Daoy (cell line): ENCODE measurements at regions not wholly inside any gene's neighbourhood (a gene's known extent, or its start where the extent isn't known, plus 50 kb on each side); places are given as distances from the start of the nearest gene placed in this dataset.
"Not testable (repeated sequence)": the region's sequence is repeated elsewhere in the genome, so short reads cannot be mapped to it uniquely, and the experiment has no call there.

Source experiments
- DNase-seq: peaks from one replicate; pipeline ENCODE4 v3.0.0-alpha.2; 2015; ENCODE audit warnings: low read depth

DNA sequence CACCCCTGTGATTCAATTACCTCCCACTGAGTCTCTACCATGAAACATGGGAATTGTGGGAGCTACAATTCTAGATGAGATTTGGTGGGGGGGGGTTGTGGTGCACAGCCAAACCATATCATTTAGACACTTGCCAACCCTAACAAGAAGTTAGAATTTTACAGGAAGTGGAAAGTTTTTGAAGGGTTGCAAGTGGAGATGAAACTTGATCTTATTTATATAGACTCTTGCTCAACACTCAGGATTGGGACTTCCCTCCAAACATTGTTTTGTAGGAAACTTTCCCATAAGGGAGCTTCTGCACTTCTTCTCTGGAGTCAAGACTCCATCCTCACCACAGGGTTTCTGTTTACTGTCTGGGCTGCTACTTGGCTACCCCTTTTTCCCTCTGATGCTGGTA, 266.7 kb upstream of the CDH11 start:
- peak; percentile 17 for DNase-seq

DNA sequence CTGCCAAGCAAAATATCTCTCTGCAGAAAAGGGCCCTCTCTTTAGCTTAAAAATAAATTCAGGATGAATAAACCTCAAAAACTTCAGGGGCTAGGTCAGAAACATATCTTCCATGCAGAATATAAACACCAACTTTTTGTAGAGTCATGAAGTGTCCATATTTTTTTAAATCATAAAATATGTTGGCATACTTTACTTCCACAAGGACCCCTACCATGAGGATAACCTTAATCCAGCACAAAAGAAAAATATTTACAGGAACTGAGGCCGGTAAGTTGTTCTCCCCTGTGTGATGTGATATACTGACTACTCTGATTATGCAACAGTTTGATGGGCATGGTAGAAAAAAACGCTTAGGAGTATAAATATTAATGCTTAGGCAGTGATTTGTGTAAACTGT, 264.8 kb upstream of the CDH11 start:
- no peak for DNase-seq

DNA sequence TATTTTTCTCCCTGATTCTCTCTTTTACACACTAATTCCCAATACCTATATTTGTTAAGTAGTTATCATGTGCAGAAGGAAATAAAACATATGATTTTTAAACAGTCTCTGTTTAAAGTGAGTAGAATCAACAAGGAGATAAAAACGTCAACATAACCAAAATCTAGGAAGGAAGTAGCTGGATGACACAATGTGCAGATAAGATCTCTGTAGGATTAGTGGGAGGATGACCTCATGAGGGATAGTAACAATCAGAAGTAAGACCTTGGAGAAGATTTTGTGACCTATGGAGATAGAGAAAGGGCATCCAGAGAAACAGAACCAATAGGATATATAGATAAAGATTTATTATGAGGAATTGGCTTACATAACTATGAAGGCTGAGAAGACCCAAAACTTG, 262.6 kb upstream of the CDH11 start:
- DNase-seq = no peak

DNA sequence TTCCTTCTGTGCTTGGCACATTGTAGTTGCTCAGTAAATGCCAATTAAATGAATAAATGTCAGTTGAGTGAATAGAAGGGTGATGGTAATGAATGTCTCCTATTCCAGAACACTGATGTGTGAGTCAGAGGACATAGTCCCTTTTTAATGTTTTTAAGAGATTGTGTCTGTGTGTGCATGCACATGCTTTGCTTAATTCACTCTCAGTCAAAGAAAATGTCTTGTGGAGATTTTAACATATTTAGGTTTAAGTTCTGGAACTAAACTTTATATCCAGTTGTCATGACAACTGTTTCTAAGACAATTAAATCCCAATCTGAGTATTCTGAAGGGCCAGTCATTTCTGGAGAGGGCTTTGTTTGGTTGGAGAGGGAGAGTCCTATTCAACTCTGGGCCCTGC, 255.3 kb upstream of the CDH11 start:
- no peak for DNase-seq

DNA sequence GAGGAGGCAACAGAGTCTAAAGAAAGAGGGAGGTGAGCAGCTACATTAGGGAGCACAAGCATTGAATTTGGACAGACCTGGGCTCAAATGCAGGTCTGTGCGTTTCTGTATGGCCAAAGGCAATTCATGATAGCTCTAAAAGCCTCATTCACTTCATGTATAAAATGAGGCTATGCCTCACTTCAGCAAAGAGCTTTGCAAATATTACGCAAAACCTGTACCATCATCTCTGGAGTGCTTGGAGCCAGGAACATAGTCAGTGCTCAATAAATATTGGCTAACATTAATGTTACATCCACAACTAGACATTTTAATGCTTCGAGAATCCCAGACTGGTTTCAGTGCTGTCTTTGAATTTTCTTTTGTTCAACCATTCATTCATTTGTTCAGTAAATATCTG, 254.7 kb upstream of the CDH11 start:
- no peak for DNase-seq

DNA sequence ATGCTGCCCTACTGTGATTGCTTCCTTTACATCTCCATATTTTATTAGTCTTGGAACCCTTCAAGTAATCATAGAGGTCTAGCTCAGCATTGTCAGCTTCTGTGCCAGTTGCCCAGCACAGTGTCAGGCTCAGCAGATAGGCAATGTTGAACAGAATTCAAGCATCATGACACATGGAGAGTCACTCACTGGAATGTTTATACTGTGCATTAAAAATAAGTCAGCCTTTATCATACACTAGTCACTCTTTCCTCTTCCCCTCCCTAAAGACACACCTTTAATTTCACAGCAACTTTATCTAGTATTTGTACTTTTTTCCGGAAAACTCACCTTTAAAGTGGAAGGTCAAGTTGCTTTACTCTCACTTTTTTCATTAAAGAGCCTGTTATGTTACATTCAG, 253.8 kb upstream of the CDH11 start:
- DNase-seq = peak; percentile 37

DNA sequence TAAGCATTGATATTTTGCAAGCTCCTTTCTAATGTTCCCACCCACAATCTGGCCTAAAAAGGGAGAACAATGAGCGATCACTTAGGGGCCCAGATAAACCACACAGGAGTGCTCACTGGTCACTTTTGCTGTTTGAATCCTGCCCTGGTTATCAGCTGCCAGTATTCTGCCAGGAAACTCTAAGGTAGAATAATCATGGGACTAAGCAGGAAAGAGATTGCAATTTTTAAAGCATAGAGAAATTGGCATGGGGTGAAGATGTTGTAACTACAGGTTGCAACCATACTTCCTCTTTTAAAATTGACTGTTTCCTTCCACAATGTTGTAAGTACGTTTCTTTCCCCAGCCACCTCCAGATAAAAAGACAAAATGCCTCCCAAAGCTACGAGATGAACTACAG, 251.2 kb upstream of the CDH11 start:
- DNase-seq = no peak

DNA sequence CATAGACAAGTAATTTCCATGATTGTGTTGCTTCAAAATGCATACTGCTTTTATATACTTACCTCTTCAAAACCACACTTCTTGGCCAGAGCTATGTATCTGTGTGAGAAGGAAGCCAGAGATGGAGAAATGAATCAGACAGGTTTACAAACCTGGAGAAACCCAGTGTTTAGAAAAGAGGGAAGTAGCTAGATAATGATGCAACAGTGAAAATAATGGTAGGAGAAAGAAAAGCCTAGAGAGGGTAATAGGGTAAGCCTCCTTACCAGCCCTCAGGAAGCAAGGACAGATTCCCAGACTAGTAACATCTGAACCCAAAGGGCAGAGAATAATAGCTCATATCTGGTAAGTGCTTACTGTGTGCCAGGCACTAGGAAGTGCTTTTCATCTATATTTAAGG, 250.3 kb upstream of the CDH11 start:
- no peak for DNase-seq

DNA sequence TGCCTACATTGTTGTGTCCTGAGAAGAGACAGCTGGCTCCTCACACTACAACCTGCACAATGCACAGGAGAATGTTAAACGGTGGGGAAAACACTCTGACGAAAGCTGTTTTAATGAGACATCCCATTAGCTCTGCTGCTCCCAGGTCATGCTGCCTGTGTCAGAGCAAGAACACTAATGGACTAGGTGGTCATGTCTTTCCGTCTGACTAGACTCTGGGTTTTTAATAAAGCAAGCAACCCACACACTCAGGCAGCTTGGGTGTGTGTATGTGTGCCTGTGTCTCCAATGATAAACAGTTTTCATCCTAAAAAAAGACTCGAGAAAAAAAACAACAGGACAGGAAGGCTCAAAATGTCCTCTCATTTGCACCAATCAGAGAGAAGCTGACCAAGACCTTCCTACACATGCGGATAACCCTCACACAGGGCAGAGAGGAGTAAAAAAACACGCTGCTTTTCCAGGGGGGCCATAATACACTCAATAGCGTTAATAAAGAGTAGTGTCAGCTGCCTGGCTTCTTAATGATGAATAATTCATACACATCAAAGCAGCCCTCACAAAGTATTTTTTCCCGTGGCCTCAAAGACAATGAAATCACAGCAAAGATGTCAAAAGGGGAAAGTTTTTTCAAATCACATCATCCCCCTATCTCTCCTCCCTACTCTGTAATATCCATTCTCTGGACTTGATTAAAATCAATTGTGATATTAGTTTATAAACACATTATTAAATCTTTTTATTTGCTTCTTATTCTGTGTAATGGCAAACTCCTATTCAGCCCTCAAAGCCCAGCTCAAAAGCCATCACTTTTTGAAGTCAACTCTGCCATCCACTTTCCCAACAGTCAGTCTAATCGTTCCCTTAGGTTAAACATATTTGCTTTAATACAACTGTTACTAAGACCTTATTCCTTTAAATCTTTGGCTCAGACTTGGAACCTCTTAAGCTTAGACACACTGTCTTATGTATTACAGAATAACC, 244.2 kb upstream of the CDH11 start:
- DNase-seq = no peak

DNA sequence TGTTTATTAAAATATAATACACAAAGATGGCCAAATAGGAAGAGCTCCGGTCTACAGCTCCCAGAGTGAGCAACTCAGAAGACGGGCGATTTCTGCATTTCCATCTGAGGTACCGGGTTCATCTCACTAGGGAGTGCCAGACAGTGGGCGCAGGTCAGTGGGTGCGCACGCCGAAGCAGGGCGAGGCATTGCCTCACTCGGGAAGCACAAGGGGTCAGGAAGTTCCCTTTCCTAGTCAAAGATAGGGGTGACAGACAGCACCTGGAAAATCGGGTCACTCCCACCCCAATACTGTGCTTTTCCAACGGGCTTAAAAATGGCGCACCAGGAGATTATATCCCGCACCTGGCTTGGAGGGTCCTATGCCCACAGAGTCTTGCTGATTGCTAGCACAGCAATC, 234.9 kb upstream of the CDH11 start:
- DNase-seq = not testable (repeated sequence)

DNA sequence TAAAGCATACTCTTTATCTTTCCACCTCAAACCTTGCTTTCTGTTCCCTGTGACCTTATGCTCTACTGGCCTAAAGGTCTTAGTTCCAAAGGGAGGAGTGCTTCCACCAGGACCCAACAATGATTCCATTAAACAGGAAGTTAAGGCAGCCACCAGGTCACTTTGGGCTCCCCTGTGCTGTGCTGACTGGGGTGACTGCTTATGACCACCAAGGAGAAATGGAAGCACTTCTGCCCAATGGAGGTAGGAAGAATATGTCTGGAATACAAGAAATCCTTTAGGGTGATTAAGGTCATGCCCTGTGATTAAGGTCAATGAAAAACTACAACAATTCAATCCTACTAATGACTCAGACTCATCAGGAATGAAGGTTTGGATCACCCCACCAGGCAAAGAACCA, 233.8 kb upstream of the CDH11 start:
- DNase-seq = no peak

DNA sequence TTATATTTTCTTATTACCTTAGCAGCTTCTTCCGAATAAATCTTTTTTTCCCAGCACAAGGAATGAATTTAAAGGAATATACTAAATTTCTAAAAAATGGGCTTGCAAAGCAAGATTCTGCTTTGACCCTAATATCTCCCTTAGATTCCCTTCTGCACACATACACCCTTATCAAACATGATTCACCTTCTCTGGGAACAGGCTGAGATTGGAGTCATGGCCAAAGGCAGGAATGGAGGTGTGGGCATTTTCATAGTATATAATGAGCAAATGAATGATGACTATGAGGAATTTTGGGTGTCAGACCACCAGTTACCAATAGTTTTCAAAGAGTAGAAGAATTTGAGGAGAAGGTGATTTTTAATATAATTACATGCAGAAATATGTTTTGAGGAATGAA, 231.3 kb upstream of the CDH11 start:
- DNase-seq = no peak

DNA sequence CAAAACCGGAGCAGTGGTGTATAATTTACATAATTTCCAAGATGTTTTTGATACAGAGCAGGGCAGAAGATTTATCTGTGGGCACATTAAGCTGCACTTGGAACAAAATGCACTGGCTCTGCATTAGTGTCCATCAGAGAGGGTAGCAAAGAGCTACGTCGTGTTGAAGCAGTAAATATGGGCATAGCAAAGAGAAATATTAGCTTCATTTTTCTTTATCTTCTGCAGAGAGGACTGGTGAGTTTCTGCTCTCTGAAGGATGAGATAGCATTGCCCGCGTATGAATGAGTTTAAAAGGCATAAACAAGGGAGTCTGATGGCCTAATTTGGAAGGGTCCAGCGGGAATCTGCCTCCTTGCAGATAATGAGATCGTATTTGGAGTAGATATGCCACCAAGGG, 227.8 kb upstream of the CDH11 start:
- DNase-seq = no peak

DNA sequence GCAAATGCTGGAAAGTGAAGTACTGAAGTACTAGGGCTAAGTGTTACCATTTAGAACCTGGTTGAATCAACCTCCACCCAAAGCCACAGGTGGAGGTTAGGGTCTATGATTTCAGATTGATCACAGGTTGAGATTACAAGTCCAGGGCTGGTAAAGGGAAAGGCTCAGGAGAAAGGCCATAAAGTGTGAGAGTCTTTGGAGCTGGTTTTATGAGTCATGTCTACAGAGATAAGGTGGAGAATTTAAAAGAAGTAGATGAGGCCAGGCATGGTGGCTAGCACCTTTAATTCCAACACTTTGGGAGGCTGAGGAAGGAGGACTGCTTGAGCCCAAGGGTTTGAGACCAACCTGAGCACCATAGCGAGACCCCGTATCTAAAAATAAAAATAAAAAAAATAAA, 221.7 kb upstream of the CDH11 start:
- no peak for DNase-seq

DNA sequence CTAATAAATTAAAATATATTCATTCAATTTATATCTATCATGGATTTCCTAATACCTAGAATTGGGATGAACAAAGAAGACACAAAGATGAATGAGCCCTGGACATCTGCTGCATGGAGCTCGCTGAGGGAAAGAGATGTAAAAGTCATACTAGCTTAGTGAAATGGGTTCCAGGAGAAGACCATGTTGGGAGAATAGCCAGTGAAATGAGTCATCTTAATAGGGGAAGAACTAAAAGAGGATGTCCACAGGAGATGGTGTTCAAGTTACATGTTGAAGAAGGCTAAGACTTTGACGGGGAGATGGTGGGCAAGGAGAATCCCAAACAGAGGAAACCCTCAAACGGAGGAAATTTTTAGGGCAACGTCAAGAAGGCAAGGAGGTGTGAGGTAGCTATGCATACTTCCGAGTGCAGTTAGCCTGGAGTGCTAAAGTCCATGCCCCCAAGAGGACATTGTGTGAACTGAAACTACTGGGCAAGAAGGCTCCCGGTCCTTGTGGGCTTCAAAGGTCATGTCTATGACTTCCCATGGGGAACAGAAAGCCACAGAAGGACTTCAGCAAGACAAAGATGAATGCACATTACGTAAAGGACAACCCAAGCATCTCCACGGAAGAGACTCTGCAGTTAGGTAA, 220.5 kb upstream of the CDH11 start:
- DNase-seq = no peak

DNA sequence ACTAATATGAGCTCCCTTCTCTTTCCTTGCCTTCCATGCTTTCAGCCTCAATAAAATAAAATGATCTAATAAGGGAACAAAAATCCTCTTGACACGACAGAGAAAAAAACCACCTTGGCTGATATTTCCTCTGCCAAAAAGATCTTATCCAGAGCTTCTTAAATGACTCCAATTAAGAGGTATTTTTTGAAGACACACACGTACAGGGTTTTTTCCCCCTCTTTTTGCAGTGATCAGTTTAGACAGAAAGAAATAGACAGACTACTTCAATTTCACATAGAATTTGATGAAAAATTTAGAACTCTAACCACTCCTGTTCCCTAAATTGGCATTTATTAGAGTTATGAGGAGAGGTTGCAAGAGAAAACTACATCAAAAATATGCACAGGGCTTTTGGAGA, 217.2 kb upstream of the CDH11 start:
- no peak for DNase-seq

DNA sequence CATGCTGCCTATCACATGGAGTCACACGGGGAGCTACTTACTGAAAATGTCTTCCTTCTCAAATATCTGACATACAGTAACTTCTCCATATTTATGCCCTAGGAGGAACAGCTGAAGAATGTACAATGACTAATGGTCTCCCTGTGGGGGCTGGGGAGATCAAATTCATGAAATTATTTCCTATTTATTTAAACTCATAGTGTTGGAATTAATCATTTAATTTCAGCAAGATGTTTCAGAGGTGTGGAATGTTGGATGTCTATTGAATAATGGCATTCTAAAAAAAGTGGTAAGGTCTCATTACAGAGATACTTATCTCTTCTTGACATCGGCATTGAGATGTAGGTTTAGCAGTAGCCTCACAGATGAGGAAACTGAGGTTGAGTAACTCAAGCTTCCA, 214.3 kb upstream of the CDH11 start:
- peak; percentile 15 for DNase-seq

DNA sequence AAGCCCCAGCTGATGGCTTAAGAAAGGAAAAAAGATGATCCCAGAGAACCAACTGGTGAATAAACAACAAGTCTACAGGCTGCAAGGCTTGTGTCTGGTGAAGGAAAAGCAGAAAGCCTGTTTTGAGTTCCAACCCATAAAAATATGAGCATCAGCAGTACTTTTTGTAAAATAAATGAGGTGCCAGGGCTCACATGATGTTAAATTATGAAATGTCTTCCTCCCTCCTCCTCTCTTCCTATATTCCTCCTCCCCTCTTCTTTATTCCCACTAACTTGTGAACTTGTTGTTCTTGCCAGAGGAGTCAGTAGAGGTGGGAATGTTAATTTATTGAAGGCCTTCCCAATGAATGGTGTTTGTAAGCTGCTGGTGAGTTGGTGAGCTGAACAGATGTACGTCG, 212.2 kb upstream of the CDH11 start:
- DNase-seq = no peak

DNA sequence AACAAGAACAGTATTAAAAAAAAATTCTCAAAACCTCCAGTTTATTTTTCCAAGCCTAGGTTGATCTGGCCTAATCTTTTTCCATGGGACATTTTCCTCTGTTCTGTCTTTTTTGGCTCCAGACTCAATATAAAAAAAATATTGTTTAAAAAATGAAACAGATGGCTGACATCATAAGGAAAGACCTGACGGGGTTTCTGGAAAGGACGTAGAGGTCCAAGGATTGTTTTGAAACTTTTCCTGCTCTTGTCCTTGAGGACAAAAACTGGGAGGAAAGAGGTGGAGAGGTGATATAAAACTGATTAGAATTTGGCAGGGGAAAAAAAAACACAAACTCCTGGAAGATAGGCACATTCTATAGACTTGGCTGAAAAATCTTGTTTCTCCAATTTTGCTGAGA, 211.4 kb upstream of the CDH11 start:
- no peak for DNase-seq

DNA sequence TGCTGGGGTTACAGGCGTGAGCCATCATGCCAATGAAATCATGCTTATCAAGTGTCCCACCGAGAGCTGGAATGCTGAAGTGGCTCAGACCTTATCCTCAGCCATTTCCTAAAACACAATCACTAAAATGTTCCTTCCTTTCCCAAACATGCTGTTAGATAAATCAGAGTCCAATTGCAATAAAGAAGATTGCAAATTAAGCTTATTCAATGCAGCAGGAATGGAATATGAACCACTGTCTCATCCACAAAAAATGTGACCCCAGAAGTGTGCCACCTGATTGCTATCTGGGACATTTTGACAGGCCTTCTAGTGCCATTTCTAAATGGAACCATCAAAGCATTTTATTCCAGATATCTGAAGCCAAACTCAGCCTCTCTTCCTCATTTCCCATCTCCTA, 205.5 kb upstream of the CDH11 start:
- no peak for DNase-seq

DNA sequence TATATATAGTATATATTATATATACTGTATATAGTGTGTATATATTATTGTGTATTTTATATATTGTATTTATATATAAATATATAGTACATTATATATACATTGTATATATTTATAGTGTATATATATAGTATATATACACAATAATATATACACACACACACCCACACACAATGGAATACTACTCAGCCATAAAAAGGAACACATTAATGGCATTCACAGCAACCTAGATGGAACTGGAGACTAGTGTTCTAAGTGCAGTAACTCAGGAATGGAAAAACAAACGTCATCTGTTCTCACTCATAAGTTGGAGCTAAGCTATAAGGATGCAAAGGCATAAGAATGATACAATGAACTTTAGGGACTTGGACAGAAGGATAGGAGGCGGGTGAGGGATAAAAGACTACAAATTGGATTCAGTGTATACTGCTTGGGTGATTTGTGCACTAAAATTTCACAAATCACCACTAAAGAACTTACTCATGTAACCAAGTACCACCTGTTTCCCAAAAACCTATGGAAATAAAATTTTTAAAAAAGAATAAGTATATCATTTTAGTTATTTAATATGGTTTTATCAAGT, 201.9 kb upstream of the CDH11 start:
- no peak for DNase-seq

DNA sequence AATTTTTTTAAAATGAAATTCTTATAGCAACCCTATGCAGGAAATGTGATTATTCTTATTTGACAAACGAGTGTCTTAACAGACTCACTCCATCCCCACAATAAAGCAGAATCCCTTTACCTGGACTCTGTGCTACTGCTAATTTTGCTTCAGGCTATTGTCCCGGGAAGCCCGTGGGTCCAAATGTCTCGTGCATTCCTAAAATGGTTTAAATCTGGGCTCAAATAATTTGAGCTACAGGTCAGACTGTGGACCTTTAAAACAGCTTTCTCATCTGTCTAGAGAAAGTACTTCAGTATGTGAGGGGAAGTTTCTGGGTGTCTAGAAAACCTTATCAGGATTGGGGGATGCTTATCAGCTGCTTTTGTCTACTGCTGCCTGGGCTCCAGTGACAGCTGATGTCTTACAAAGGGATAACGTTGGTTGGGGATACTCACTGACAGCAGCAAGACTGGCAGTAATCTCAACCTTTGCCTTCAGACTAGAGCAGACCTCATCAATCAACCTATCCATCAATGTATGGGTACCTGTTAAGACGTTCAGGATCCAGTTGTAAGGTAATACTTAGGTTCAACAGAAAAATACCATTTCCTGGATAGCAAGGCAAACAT, 197.9 kb upstream of the CDH11 start:
- no peak for DNase-seq
